SK-N-MC (cell line): ENCODE measurements at regions not wholly inside any gene's neighbourhood (a gene's known extent, or its start where the extent isn't known, plus 50 kb on each side); places are given as distances from the start of the nearest gene placed in this dataset.
"Not testable (repeated sequence)": the region's sequence is repeated elsewhere in the genome, so short reads cannot be mapped to it uniquely, and the experiment has no call there.

Source experiments
- DNase-seq: peaks from one replicate; pipeline ENCODE4 v3.0.0-alpha.2; 2011; ENCODE audit warnings: low read depth, low spot score
- H3K27ac ChIP-seq: fragments of 200-600 bp; sonication (generic); 2 replicates; pipeline ENCODE4 v1.5.1; 2016; ENCODE audit warnings: mixed run types
- H3K36me3 ChIP-seq: fragments of 200-600 bp; sonication (generic); 2 replicates; pipeline ENCODE4 v1.6.1; 2017; ENCODE audit warnings: antibody characterized with exemption, low read length, mixed read lengths; ENCODE audit not compliant: insufficient read depth
- H3K4me3 ChIP-seq: fragments of 200-600 bp; sonication (generic); 2 replicates; pipeline ENCODE4 v1.5.1; 2016
- H3K9ac ChIP-seq: fragments of 200-600 bp; sonication (generic); 2 replicates; pipeline ENCODE4 v1.8.0; 2017; ENCODE audit warnings: mixed run types, mixed read lengths; ENCODE audit not compliant: insufficient read length
- H3K9me3 ChIP-seq: fragments of 200-600 bp; sonication (generic); 2 replicates; pipeline ENCODE4 v1.6.1; 2017; ENCODE audit warnings: low read depth, mild to moderate bottlenecking, antibody characterized with exemption, low read length, moderate library complexity, mixed read lengths
- EZH2 ChIP-seq: fragments of 200-600 bp; sonication (generic); IDR thresholded peaks from one replicate; pipeline ENCODE4 v1.6.1; 2017; ENCODE audit warnings: antibody characterized with exemption
- FOXP2 ChIP-seq: optimal IDR thresholded peaks from 2 replicates; pipeline ENCODE3; 2011; ENCODE audit warnings: mild to moderate bottlenecking, moderate library complexity; ENCODE audit not compliant: insufficient read depth; ENCODE audit errors: extremely low read length, control extremely low read depth
- POLR2AphosphoS5 ChIP-seq: IDR thresholded peaks from 2 replicates; pipeline ENCODE4 v1.6.1; 2012; ENCODE audit warnings: mild to moderate bottlenecking, low read depth, low read length, borderline replicate concordance

DNA sequence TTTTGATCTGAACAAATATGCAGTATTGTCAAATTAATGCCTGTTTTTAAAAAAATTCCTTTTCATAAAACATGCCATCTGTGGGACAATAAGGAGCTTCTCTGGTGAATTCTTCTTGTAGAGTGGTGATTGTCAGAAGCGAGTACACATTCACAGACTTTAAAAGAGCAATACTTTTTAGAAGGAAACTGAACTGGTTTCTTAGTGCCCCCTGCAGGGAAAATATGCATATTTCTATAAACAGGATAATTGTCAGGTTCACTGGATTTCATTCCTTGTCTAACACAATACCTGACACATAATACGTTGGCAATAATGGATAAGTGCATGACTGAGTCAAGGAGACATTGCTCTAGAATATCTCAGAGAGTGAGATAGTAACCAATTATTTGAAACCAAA lies 133.7 kb downstream of the KIF4B start:
- H3K9me3 ChIP-seq = no peaks in the 10 kb centered on the region
- TF ChIP-seq EZH2 = no peak
- no peak for TF ChIP-seq FOXP2
- no peak for TF ChIP-seq POLR2AphosphoS5
- no peak overlapping the region for H3K27ac ChIP-seq
- H3K9ac ChIP-seq = no peak overlapping the region
- DNase-seq = no peak
- no peaks in the 10 kb centered on the region for H3K36me3 ChIP-seq
- H3K4me3 ChIP-seq = no peak overlapping the region

DNA sequence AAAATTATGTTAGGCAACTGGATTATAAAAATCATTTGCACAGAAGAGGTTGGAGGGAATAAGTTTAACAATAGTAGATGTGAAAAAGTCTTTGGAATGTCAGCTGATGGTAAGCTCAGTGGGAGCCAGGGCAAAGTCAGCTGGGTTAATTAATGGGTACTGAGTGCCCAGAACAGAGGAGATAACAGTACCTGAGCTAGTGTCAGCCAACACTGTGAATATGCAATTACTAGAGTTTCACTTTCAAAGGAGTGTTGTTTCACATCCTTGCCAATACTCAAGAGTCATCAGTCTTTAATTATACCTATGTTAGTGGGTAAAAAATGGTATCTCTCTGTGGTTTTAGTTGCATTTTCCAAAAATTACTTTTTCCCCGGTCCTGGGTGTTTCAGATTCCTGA lies 135.1 kb downstream of the KIF4B start:
- no peaks in the 10 kb centered on the region for H3K36me3 ChIP-seq
- no peaks in the 10 kb centered on the region for H3K9me3 ChIP-seq
- no peak for DNase-seq
- no peak overlapping the region for H3K9ac ChIP-seq
- H3K4me3 ChIP-seq = no peak overlapping the region
- H3K27ac ChIP-seq = no peak overlapping the region; the same call in 1 of the 2 replicates
- no peak for TF ChIP-seq EZH2
- no peak for TF ChIP-seq FOXP2
- TF ChIP-seq POLR2AphosphoS5 = no peak

DNA sequence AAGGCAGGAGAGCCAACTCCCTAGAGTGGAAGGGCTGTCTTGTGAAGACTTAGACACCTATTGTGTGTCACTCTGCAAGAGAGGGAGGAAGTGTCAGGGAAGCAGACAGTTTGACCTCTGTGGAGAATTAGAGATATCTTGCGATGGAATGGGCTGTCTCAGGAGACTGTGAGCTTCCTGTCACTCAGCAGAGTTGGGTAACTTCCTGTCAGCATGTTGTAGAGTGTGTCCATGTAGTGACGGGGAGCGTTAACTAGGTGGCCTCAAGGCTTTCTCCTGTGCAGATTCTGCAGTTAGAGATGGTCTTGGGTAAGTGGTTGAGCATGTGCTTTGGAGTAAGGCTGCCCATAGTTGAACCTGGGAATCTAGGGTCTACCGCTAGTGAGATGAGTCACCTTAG lies 136.5 kb downstream of the KIF4B start:
- no peak for TF ChIP-seq EZH2
- no peak for TF ChIP-seq POLR2AphosphoS5
- TF ChIP-seq FOXP2 = no peak
- DNase-seq = no peak
- Histone ChIP-seq H3K9ac (no peak overlapping the region), H3K27ac (no peak overlapping the region), H3K9me3 (no peaks in the 10 kb centered on the region), H3K36me3 (no peaks in the 10 kb centered on the region), H3K4me3 (no peak overlapping the region)

DNA sequence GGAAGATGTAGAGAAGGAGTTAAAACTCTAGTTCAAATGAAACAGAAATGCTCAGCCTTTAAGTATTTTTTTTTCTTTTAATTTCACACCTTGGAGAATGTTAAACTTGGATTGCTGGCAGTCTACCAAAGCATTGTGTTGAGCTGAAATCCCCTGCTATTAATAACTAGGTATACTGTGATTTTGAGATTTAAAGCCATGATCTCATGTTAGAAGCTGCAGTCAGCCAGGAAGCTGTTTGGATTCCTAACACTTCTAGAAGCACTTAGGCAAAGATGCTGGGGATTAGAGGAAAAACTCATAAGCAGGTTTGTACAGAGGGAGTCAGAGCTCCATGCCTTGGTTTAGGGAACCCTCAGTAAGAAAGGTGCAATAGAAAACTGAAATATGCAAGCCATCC lies 141.4 kb downstream of the KIF4B start:
- TF ChIP-seq FOXP2 (no peak), POLR2AphosphoS5 (no peak), EZH2 (no peak)
- DNase-seq = no peak
- H3K9ac ChIP-seq = no peak overlapping the region
- no peak overlapping the region for H3K27ac ChIP-seq
- no peak overlapping the region for H3K4me3 ChIP-seq
- no peaks in the 10 kb centered on the region for H3K9me3 ChIP-seq
- H3K36me3 ChIP-seq = no peaks in the 10 kb centered on the region

DNA sequence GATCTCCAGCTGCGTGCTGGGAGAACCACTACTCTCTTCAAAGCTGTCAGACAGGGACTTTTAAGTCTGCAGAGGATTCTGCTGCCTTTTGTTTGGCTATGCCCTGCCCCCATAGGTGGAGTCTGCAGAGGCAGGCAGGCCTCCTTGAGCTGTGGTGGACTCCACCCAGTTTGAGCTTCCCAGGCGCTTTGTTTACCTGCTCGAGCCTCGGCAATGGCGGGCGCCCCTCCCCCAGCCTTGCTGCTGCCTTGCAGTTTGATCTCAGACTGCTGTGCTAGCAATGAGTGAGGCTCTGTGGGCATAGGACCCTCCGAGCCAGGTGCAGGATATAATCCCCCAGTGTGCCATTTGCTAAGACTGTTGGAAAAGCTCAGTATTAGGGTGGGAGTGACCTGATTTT lies 149.5 kb downstream of the KIF4B start:
- DNase-seq, H3K9me3 ChIP-seq, H3K36me3 ChIP-seq, H3K27ac ChIP-seq, H3K4me3 ChIP-seq, H3K9ac ChIP-seq: not testable (repeated sequence)

DNA sequence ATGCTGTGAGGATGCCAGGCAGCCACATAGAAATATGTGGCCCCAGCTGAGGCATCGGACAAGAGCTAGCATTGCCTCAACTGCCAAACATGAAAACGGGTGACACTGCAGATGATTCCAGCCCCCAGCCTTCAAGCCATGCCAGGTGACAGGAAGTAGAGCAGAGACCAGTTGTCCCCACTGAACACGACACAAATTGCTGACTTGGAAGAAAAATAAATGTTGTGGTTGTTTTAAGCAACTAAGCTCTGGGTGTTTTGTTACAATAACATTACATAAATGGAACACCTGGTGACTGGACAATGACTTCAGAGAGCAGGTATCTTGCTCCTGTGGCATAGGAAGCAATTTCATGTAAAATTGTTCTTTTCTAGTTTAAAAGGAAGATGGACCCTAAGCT lies 154.2 kb downstream of the KIF4B start:
- TF ChIP-seq POLR2AphosphoS5 (no peak), EZH2 (no peak), FOXP2 (no peak)
- H3K9ac ChIP-seq = no peak overlapping the region
- no peaks in the 10 kb centered on the region for H3K9me3 ChIP-seq
- no peak overlapping the region for H3K4me3 ChIP-seq
- H3K36me3 ChIP-seq = no peaks in the 10 kb centered on the region
- H3K27ac ChIP-seq = no peak overlapping the region
- no peak for DNase-seq

DNA sequence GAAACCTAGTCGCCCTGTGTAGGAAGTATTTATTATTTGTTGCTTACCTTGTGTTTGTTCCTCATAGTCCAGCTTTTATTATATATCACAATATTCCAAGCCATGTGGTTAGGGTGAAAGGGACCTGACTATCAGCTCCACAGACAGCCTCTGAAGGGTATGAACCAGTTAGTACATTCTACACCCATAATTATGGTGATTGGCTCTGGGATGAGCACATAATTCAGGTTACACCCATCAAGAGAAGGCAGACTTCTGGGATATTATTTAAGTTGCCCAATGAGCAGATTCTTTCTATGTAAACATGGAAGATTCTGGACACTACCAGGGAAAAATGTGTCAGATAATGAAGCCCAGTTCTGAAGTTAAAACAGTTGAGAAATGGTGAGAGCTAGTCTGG lies 168.0 kb downstream of the KIF4B start:
- H3K9ac ChIP-seq = no peak overlapping the region
- no peaks in the 10 kb centered on the region for H3K36me3 ChIP-seq
- no peak overlapping the region for H3K4me3 ChIP-seq
- H3K9me3 ChIP-seq = no peaks in the 10 kb centered on the region
- H3K27ac ChIP-seq = no peak overlapping the region
- DNase-seq = no peak
- TF ChIP-seq EZH2 (no peak), FOXP2 (no peak), POLR2AphosphoS5 (no peak)

DNA sequence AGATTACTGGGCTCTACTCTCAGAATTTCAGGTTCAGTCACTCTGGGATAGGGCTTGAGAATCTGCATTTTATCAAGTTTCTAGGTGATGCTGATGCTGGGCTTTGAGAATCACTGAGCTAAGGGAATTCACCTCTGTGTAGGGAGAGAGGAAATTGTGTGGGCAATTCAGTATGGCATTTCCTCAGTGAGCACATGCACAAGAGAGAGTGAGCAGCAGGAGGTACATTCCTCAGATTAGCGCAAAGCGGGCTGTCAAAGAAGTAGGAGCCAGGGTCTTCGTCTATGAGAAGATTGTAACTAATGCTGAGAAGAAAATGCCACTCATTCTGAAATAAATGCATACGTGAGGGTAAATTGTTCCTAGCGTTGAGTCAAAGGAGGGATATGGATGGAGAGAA lies 175.9 kb downstream of the KIF4B start:
- Histone ChIP-seq H3K9ac (no peak overlapping the region), H3K4me3 (no peak overlapping the region), H3K36me3 (no peaks in the 10 kb centered on the region), H3K9me3 (no peaks in the 10 kb centered on the region), H3K27ac (no peak overlapping the region)
- TF ChIP-seq FOXP2 = no peak
- no peak for TF ChIP-seq POLR2AphosphoS5
- no peak for TF ChIP-seq EZH2
- no peak for DNase-seq

DNA sequence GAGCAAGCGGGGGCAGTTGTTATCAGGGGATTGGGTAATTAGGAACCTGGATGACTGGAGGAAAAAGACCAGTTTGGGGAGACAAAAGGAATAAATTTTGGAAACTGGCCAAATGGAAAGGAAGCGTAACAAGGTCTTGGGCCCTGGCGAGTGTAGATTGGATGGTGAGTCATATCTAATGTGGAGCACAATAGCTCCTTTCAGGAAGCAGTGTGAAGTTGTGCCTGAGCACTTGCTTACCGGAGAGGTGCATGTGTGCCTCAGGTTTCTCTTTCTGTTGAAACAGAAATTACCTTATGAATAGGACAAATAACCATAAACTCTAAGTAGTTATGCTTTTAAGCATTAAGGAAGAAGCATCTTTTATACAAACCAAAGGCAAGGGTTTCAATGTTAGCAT lies 176.4 kb downstream of the KIF4B start:
- no peak overlapping the region for H3K9ac ChIP-seq
- H3K36me3 ChIP-seq = no peaks in the 10 kb centered on the region
- H3K4me3 ChIP-seq = no peak overlapping the region
- no peaks in the 10 kb centered on the region for H3K9me3 ChIP-seq
- no peak for TF ChIP-seq POLR2AphosphoS5
- no peak for TF ChIP-seq EZH2
- no peak for TF ChIP-seq FOXP2
- no peak overlapping the region for H3K27ac ChIP-seq
- no peak for DNase-seq

DNA sequence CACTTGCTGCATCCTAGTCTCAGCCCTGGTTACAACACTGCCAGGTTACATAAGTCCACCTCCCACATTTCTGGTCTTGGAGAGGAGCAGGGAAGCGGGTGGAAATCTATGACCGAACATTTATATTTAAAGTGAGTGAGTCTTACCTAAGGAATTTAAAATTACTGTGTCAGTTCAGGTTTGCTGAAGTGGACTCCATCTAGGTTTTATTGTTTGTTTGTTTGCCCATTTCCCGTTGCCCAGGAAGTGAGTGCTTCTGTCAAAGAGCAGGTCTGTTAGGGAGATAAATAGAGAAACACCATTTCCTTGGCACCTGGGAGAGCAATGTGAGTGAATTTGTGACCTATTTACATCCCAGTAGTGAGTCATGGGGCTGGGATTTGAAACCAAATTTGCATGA lies 179.5 kb downstream of the KIF4B start:
- no peak overlapping the region for H3K9ac ChIP-seq
- H3K4me3 ChIP-seq = no peak overlapping the region
- H3K36me3 ChIP-seq = no peaks in the 10 kb centered on the region
- H3K9me3 ChIP-seq = no peaks in the 10 kb centered on the region
- H3K27ac ChIP-seq = no peak overlapping the region
- DNase-seq = no peak
- no peak for TF ChIP-seq FOXP2
- no peak for TF ChIP-seq EZH2
- no peak for TF ChIP-seq POLR2AphosphoS5
